ENCODE measurements at regions not wholly inside any gene's neighbourhood (a gene's known extent, or its start where the extent isn't known, plus 50 kb on each side); places are given as distances from the start of the nearest gene placed in this dataset.

DNA sequence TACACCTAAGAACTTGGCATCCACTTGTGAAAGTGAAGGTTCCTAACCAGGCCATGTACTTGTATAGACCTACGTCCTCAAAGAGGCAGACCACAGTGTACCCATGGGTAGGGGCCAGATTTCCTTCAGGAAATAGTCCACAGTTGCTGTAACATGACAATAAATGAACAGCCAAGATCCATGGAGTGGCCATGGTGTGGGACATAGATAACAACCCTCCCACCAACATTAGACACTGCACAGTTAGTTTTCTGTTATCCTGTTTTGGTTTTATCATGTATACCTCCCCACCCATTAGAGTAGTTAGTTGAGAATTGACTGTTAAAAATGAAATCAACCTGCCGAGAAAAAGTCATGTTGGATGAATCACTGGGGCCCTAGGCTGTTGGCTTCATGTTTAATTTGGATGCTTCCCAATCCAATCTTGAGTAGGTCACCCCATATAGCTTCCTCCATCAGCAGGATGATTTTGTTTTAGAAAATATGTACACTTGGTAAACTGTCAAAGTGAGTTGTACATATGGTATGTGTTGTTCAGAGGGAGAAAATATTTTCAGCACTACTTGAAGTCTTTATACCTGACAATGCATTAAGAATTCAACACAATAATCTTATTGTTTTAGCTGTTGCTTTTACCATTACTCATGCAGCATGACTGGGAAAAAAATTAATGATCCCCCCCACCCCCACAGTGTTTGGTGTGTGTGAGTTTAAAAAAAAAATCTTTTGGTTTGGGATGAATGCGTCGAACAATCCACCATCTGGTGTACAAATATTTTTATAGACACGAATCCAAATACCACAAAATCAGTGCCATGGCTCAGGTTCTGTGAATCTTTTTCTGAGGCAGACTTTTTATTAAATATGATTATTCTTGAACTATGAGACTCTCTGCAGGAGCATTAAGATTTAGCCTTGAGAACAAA is 88.3 kb upstream of the ARHGAP29 start:
- DNase-seq: no peak

DNA sequence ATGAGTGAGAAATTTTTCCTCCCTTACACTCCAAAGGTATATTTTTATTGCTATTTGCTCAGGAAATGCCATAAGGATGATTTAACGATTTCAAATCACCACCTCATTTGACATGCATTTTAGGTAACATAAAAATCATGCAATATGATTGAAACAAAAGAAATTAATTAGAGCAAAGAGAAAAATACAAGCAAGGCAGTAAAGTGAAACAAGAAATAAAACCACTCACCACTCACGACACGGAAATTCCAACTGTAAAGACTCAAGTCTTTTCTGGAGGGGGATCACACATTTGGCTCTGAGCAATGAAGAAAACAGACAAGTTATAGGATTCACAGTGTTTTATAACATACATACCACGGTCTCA is 86.8 kb upstream of the ARHGAP29 start:
- no peak for DNase-seq

DNA sequence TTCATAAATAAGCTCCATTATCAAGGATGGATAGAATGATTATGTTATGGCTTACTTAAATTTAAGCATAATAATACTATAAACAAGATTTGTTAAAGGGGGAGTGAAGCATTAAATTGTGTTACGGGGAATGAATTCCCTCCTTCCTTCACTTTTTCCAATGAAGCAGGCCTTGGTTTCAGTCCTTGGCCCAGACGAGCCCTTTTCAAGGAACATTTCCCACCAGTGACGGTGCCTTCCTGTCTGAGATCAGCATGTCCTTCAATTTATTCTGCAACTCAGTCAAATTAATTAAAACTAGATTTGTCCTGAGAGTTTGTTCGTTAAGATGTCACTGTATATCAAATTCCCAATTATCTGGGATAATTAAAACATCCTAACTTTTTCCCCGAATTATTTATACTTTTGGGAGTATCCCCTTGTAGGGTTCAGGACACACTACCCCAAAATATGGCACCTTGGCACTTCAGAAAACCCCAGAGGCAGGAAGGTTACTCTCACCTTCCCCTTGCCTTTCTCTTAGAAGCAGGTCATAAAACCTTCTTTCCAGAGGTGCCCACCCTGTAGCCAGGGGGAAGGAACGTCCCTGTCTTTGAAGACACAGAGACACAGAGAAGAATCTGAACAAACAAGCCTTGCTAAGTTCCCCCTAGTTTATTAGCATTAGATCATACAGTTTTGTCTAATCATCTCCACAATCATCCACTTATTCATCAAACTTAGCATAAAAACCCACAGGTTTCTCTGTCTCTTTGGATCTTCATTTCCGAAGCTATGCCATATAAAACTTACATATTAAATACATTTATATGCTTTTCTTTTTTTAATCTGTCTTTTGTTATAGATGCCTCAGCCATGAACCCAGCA is 86.2 kb upstream of the ARHGAP29 start:
- DNase-seq: no peak

DNA sequence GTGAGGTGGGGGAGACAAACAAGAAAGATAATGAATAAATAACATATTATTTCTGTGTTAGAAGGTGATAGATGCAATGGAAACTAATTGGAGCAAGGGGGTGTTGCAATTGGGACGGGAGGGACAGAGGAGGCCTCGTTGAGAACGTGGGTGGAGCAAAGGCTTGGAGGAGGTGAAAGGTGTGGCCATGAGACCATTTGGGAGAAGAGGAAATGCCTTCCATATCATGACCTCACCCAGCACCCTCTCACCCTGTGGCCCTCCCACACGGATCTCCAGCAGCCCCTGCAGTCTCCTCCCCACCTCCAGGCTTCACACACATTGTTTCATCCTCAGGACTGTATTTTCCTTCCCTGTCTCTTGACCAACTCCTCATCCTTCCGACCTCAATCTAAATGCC is 85.3 kb upstream of the ARHGAP29 start:
- DNase-seq: no peak

DNA sequence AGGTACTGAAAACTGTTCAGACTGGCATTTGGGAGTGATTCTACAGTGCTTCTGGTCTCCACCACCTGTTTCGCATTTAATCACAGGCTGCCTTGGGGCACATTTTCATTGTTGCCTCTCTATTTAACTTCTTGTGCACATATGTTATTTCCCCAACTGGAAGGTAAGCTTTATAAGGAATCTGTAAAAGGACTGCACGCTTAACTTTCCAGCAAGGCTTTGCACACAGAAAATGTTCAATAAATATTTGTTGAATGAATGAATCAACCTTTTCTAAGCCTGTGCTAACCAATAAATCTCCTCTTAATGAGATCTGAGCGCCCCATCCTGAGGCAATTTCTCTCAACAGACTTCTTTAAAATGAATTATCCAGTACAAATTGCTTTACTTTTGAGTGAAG is 84.3 kb upstream of the ARHGAP29 start:
- DNase-seq: no peak

DNA sequence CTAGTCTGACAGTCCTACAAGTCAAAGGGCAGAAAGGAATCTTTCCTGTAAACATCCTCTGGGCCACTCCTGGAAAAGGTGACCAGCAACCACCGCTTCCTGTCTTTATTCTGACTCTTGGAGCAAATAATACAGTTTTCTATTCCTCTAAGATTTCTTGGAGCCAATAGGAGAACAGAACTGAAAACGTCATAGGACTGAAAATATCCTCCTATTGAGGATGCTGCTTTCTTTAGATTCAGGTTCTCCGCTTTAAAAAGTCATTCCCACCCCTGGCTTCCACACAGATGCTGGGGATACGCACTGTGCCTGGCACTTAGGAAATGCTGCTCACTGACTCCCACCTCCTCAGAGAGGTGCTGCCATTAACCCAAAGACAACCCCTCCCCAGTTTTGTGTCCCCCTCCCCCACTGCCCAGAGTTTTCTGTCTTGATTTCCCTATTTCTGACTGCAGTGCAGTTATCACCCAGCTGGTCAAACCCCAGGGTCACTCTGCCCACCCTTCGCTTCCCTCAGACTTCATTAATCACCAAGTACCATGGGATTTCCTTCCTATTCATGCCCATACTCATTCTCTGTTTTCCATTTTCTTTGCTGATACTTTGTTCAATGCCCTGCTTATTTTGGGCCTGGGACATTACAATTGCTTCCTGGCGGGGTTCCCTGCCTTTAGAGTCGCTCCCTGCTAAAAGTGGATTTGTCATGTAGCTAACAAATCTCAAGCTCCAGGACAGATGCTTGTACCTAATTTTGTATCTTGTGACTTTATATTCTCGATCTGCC is 82.1 kb upstream of the ARHGAP29 start:
- DNase-seq: no peak

DNA sequence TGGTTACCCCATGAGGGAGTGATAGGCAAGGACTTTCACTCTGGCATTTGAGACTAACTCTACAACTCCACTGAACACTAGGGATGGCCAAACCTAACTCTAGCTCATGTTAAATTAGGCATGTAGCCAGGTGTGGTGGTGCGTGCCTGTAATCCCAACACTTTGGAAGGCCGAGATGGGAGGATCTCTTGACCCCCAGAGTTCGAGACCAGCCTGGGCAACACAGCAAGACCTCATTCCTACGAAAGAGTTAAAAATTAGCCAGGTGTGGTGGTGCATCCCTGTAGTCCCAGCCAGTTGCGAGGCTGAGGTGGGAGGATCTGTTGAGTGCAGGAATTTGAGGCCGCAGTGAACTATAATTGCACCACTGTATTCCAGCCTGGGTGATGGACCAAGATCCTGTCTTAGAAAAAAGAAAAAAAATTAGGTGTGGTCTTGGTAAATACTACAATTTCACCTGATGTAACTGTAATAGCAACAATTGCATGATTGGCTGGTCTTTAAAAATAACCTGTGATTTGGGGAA is 81.2 kb upstream of the ARHGAP29 start:
- no peak for DNase-seq

DNA sequence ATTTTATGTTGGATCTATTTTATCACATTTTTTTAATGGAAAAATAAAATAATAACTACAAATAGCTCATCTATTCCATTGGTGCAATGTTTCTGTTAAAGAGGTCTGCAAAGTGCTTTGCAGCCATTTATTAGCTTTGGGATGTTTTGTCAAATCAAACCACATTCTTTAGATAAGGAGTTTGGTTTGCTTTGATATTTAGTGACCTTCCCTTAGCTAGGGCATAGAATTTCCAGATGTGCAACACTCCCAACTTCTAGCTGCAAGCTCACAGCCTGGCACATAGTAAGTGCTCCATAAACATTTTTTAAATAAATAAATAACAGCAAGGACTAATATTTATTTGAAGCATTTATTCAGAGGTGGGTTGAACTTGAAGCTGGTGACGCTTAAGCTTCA is 80.4 kb upstream of the ARHGAP29 start:
- DNase-seq: no peak

DNA sequence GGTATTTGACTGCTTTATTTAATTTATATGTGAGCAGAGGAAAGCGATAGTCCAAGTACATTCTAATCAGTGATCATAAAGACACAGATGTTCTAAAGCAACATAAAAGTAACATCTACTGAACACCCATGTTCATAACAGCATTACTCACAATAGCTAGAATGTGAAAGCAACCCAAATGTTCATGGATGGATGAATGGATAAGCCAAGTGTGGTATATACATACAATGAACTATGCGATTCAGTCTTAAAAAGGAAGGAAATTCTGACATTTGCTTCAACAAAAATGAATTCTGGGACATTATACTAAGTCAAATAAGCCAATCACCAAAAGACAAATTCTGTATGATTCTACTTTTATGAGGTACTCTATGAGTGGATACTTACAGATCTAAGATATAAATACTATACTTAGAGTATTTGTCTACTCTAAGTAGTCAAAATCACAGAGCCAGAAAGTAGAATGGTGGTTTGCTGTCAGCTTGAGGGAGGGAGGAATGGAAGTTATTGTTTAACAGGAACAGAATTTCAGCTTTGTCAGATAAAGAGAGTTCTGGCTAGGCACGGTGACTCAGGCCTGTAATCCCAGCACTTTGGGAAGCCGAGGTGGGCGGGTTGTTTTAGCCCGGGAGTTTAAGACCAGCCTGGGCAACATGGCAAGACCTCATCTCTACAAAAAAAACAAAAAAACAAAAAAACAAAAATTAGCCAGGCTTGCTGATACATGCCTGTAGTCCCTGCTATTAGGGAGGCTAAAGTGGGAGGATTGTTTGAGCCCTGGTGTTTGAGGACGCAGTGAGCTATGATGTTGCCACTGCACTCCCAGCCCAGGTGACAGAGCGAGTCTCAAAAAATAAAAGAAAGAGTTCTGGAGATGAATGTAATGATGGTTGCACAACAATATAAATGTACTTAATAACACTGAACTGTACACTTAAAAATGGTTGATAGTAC is 79.7 kb upstream of the ARHGAP29 start:
- DNase-seq: no peak

DNA sequence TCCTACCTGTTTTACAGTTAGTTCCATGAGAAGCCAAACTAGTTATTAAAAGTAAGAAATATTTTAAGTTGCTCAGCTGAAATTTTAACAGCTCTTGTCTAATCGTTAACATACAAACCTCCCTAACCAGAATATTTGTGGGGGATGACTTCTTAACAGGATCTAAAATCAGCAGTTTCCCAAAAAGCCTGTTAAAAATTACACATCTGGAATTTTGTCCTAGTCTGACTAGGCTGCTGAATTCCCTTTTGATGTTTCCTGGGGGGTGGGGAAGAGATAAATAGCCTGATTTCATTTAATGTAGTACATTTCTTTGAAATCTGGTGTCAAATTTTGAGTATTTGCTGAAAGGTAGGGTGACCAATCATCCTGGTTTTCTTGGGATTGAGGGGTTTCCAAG is 78.8 kb upstream of the ARHGAP29 start:
- no peak for DNase-seq

DNA sequence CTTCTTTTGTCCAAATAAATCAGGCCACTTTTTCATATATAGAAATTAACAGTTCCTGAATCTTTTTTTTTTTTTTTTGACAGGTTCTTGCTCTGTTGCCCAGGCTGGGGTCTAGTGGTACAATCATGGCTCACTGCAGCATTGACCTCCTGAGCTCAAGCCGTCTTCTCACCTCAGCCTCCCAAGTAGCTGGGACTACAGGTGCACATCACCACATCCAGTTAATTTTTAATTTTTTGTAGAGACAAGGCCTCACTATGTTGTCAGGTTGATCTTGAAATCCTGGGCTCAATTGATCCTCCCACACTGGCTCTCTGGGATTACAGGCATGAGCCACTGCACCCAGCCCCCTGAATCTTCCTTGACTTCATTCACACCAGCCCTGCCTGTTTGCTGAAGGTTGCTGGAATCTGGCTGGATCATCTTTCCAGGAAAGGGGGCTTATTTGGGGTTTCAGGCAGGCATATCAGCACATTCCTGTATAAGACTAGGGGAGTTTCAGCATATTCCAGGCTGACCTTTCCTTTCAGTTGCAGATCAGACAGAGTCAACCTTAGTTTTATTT is 78.2 kb upstream of the ARHGAP29 start:
- no peak for DNase-seq

DNA sequence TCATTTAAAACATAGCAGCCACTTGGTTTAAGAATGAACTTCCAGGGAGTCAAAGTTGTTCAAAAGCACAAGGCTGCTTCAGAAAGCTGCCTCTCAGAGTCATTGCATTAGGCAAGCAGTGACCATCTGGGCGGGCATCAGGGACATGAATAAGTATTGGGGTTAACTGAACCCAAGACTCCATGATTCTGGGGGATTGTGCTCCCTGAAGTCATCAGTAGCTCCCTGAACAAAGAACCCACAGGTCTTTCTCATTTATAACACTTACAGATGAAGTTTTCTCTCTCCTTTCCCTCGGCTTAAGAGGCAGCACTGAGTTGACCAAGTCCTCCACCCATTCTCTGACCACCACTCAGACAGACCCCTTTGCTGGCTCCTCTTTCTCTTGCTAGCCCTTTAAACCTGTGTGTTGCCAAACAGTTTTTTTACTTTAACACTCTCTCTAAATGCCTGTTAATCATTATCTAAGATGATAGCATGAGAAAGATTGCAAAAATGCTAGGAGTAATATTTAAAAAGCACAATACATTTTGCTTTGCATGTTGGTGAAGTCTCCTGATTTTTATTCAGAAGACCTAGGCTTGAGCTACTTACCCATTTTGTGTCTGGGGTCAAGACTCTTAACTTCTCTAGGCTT is 77.0 kb upstream of the ARHGAP29 start:
- DNase-seq: no peak

DNA sequence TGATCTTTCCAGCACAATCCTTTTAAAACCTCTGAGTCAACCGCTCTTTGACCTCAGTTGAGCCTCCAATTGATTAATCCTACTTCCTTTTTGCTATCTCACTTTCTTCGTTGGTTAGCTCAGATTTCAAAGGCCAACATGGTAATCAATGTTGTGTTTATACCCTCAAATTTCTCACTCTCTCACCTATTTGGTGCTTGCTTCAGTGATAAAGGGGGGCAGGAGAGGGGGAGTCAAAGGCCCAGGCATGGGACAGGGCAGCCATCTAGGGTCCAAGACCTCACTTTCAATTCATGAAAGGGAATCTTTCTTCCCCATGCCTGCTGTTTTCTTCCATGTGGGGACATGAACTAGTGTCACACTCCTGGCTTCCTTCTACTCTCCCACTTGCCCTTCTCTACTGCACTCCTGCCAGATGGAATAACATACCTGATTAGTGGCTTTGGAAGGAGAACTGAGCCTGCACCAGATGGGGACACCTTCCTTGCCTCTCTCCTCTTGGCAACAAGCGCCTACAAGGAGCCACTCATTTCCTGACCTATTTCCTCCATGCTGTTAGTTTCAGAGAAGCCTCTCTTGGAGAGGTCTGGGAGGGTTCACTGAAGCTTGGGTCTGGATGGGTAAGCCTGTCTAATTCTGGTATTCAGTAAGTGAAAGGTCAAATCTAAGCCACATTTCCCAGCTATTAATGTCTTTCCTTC is 73.3 kb upstream of the ARHGAP29 start:
- DNase-seq: no peak

DNA sequence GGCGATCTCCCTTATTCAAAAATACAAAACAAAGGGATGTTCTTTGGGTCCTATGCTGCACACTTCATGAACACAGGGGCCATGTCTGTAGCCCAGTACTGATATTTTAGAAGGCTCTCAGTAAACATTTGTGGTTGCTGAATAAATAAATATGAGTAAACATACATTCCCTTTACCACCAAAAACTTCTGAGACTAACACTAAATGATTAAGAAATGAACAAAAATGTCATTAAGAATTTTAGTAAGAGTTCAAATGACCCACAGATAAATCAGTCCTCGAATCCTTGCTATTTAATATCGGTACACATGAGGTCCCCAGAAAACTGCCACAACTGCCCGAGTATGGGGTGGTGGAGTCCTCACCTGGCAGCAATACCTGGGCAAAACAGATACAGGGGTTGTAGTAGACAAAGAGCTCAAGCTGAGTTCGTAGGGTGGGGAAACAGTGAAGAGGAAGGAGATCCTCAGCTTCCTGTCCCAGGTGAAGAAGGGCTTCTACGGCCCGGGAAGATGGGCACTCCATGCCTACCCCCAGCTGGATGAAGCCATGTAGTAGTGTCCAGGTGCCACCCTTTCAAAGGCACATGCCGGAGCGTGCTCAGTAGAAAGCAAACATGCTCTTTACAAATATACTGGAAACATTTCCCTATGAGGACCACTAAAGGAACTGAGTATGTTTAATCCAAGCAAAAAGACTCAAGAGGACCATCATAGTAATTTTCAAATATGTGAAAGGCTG is 72.6 kb upstream of the ARHGAP29 start:
- DNase-seq: no peak

DNA sequence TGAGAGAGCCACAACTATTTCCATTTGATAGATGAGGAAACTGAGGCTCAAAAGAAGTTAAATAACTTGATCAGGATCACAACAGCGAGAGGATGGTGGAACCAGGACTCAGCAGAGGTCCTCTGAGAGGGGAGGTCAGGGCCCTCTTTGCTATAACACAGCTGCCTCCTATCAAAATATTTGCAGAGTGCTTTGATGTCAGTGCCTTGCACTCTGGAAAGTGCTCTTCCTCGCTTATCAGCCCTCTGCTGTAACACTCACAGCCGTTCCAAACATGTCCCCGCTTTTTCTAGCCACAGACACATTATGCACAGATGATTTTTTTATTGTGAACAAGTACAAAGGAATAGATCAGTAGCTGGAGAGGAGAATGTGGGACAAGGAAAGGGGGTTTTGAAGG is 71.8 kb upstream of the ARHGAP29 start:
- DNase-seq: no peak

DNA sequence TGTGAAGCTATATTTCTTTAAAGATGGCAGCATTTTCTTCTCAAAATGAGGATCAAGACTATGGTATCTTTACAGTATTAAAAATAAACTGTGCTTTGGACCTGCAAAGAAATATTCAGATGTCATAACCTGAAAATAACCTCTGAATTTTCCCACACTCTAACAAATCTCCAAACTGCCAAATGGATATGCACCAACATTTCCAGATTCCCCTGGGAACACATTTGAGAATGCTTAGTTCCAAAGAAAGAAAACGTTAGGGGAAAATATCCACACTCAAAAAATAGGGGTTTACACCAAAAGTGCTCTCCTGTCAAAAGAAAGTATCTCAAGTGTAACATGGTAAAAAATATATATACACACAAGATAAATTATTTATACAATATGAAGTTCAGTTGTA is 69.1 kb upstream of the ARHGAP29 start:
- no peak for DNase-seq

DNA sequence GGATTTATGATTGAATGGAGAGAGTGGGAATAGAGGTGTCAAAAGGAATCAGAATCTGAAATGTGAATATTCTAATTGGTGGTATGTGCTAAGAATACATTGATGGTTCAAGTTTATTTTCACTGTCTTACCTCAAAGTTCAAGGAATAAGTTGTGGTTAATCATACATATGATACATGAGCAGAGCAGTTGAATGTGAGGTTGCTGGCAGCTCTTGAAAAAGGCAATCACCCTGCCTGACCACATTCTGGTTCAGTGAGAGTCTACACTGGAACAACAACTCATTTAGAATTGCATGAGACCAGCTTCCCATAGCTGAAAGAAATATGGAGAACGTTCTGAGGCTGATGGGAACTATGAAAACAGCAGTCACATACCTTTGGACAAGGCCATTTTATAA is 68.3 kb upstream of the ARHGAP29 start:
- DNase-seq: no peak

DNA sequence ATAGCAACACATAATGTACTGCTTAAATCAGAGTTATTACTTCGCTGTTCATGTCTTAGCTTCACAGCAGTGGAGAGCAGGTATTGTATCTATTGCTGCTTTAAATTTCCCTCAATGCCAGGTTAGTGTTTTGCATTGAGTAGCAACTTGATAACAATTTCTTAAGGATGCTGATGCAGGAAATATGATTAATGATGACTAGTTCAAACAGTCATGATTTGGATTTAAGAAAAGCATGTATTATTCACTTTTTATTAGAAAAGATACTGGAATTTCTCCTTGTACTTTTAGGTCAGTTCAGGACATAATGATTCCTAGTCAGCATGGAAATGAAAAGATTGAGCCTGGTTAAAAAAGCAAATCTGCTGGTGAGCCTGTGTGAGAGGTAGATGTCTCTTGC is 67.2 kb upstream of the ARHGAP29 start:
- DNase-seq: no peak

DNA sequence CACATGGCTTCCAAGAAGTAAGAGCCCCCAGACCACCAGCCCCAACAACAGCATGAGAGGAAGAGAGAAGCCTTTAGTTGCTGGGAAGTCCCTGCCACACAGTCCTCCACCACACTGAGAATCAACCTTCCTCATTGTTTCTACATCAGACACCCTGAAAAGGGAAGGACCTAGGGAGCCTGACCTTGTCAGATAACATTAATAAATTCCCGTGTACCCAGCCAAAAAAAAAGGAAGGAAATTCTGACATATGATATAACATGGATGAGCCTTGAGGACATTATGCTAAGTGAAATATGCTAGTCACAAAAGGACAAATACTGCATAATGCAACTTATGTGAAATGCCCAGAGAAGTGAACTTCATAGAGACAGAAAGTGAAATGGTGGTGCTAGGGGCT is 65.6 kb upstream of the ARHGAP29 start:
- DNase-seq: no peak

DNA sequence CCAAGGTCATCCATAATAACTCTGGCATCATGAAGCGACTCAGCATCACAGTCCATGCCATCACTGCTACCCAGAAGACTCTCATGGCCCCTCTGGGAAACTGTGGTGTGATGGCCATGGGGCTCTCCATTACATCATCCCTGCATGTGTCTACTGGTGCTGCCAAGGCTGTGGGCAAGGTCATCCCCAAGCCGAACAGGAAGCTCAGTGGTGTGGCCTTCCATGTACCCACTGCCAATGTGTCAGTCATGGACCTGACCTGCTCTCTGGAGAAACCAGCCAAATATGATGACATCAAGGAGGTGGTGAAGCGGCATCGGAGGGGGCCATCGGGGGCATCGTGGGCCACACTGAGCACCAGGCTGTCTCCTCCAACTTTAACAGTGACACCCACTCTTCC is 65.1 kb upstream of the ARHGAP29 start:
- no peak for DNase-seq

All from NCI-H2227 treated with DMSO at 0.1 percent for 48 hours (cell line).